ENCODE measurements at regions not wholly inside any gene's neighbourhood (a gene's known extent, or its start where the extent isn't known, plus 50 kb on each side); places are given as distances from the start of the nearest gene placed in this dataset.
A peak's percentile ranks its signal among the peaks of the same experiment; 100 is the strongest.

GRCh38 chr13:47463726-47464125 is 537.3 kb downstream of the SUCLA2 start:
- H3K27me3 ChIP-seq (replicated peaks): no peaks in the 10 kb centered on the region
- in situ Hi-C loops (cut with HindIII; ENCODE audit: low pct_ligation_motif_present, low sequenced_read_pairs): no loop called here
- no peaks in the 10 kb centered on the region for H3K36me3 ChIP-seq (replicated peaks)
- no peak overlapping the region for H3K4me3 ChIP-seq (ENCODE audit: low read depth, low read length)
- TF ChIP-seq, protein P1, sequence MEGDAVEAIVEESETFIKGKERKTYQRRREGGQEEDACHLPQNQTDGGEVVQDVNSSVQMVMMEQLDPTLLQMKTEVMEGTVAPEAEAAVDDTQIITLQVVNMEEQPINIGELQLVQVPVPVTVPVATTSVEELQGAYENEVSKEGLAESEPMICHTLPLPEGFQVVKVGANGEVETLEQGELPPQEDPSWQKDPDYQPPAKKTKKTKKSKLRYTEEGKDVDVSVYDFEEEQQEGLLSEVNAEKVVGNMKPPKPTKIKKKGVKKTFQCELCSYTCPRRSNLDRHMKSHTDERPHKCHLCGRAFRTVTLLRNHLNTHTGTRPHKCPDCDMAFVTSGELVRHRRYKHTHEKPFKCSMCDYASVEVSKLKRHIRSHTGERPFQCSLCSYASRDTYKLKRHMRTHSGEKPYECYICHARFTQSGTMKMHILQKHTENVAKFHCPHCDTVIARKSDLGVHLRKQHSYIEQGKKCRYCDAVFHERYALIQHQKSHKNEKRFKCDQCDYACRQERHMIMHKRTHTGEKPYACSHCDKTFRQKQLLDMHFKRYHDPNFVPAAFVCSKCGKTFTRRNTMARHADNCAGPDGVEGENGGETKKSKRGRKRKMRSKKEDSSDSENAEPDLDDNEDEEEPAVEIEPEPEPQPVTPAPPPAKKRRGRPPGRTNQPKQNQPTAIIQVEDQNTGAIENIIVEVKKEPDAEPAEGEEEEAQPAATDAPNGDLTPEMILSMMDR (IDR thresholded peaks at IDR 0.05; ENCODE audit: low read depth, low read length, missing control alignments): peak; percentile 33
- H3K27ac ChIP-seq: no peak overlapping the region
- DNase-seq: peak; percentile 63

DNA sequence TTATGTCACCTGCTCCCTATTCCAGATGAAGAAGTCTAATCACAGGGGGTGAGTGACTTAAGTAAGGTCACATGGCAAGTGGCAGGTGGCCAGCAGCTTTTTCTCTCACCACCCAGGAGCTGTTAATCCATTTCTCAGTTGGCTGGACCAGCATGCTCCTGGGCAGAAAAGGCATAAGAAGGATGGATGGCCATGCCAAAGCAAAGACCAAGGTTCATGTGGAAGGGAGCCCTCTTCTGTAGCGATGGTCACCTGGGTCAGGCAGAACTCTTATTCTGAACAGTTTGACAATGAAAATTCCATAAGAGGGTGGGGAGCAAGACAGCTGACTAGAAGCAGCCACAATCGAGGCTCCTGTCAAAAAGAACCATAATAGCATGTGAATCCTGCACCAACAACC is 538.1 kb downstream of the SUCLA2 start:
- no peaks in the 10 kb centered on the region for H3K27me3 ChIP-seq (replicated peaks)
- no peak overlapping the region for H3K27ac ChIP-seq
- DNase-seq: no peak
- H3K36me3 ChIP-seq (replicated peaks): no peaks in the 10 kb centered on the region
- H3K4me3 ChIP-seq (ENCODE audit: low read depth, low read length): no peak overlapping the region
- TF ChIP-seq, protein P1 (IDR thresholded peaks at IDR 0.05; ENCODE audit: low read depth, low read length, missing control alignments): no peak
- in situ Hi-C loops (cut with HindIII; ENCODE audit: low pct_ligation_motif_present, low sequenced_read_pairs): no loop called here

DNA sequence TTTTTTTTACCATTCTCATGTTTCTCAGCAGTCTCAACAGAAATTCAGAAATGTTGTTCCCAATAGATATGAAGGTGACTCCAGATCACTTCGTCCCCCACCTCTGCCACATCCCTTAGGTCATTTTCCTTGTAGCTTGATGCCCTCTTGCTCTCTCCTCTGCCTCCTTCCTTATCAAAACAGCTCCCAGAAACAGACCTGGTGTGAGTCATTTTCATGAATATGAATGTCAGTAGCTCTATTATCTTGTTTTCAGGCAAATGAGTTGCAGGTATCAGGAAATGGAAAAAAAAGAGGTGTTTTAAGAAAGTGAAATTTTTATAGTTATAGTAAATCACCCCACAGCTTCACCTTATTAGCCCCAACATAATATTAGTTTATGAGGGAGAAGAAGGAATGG is 539.3 kb downstream of the SUCLA2 start:
- no peak overlapping the region for H3K4me3 ChIP-seq (ENCODE audit: low read depth, low read length)
- in situ Hi-C loops (cut with HindIII; ENCODE audit: low pct_ligation_motif_present, low sequenced_read_pairs): no loop called here
- TF ChIP-seq, protein P1 (IDR thresholded peaks at IDR 0.05; ENCODE audit: low read depth, low read length, missing control alignments): no peak

GRCh38 chr13:47459512-47459911 is 541.6 kb downstream of the SUCLA2 start:
- no peak overlapping the region for H3K4me3 ChIP-seq (ENCODE audit: low read depth, low read length)
- TF ChIP-seq, protein P1 (IDR thresholded peaks at IDR 0.05; ENCODE audit: low read depth, low read length, missing control alignments): peak; percentile 52
- no peak overlapping the region for H3K27ac ChIP-seq
- no peaks in the 10 kb centered on the region for H3K27me3 ChIP-seq (replicated peaks)
- H3K36me3 ChIP-seq (replicated peaks): no peaks in the 10 kb centered on the region
- in situ Hi-C loops (cut with HindIII; ENCODE audit: low pct_ligation_motif_present, low sequenced_read_pairs): no loop called here
- no peak for DNase-seq

More for the DNA sequence above, 539.3 kb downstream of the SUCLA2 start:
- Histone ChIP-seq H3K27me3 (replicated peaks) (no peaks in the 10 kb centered on the region), H3K36me3 (replicated peaks) (no peaks in the 10 kb centered on the region), H3K27ac (no peak overlapping the region)
- DNase-seq: no peak

DNA sequence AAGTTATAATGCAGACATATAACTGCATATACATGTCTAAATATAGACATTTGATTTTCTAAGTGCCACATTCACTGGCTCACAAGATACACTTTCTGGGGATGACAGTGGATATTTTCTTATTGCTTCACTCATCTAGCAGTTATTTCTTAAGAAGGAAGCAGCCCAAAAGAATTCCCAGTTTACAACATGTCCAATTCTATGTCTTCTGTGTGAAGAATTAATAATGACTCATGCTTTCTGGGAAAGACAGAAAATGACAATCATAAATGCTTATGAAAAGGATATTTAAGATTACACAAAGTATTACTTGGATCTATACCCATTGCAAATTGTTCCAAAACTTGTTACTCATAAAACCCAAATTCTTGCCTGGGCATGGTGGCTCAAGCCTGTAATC is 543.4 kb downstream of the SUCLA2 start:
- Histone ChIP-seq H3K27me3 (replicated peaks) (no peaks in the 10 kb centered on the region), H3K4me3 (ENCODE audit: low read depth, low read length) (no peak overlapping the region), H3K27ac (no peak overlapping the region), H3K36me3 (replicated peaks) (no peaks in the 10 kb centered on the region)
- DNase-seq: no peak
- in situ Hi-C loops (cut with HindIII; ENCODE audit: low pct_ligation_motif_present, low sequenced_read_pairs): no loop called here
- TF ChIP-seq, protein P1 (IDR thresholded peaks at IDR 0.05; ENCODE audit: low read depth, low read length, missing control alignments): no peak

DNA sequence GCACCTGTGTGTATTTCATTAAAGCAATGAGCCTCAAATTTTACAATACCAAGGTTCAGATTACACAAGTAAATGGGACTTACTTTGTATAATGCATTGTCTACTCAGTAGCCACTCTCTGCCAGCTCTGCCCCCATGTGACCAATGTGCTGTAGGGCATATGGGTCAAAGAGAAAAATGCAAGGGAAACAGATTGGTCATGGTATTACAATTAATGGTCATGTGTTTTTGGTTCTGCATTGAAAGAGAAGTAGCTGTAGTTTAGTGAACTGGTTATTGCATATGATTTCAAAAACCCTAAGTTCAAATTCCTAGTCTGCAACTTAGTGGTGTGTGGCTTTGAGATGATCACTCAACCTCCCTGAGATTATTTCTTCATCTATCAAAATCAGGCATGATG is 545.4 kb downstream of the SUCLA2 start:
- H3K4me3 ChIP-seq (ENCODE audit: low read depth, low read length): no peak overlapping the region
- no peaks in the 10 kb centered on the region for H3K27me3 ChIP-seq (replicated peaks)
- in situ Hi-C loops (cut with HindIII; ENCODE audit: low pct_ligation_motif_present, low sequenced_read_pairs): no loop called here
- H3K27ac ChIP-seq: no peak overlapping the region
- TF ChIP-seq, protein P1 (IDR thresholded peaks at IDR 0.05; ENCODE audit: low read depth, low read length, missing control alignments): peak; percentile 4
- no peak for DNase-seq
- H3K36me3 ChIP-seq (replicated peaks): no peaks in the 10 kb centered on the region
